H1 (cell line): ENCODE measurements at regions not wholly inside any gene's neighbourhood (a gene's known extent, or its start where the extent isn't known, plus 50 kb on each side); places are given as distances from the start of the nearest gene placed in this dataset.

ENCODE experiments used
- POU5F1 ChIP-seq: IDR thresholded peaks from 2 replicates; pipeline ENCODE4 v1.6.1; 2011; ENCODE audit warnings: low read depth, mild to moderate bottlenecking, low read length, moderate library complexity
- RBBP5 ChIP-seq: IDR thresholded peaks from 2 replicates; pipeline ENCODE4 v1.7.1; 2012; ENCODE audit warnings: low read depth, mild to moderate bottlenecking, inconsistent platforms, low read length, moderate library complexity, borderline replicate concordance

DNA sequence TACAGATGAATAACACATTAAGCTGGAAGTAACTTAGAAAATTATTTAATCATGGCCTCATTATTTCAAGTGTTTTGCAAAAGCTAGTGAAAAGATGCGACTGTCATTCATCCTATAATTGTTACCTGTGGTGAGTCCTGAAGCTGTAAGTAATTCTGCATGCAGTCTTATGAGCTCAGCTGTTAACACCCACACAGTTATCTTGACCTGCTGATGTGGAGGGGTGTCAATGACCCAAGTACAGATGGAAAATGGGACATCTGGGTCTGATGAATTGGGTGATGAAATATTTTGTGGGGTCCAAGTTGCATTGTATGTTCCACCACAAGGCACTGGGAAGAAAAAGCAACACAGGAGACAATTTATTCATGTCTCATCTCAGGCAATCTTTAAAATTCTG, 68.9 kb downstream of the OR13A1 start (continued):
- TF ChIP-seq RBBP5 (no peak), POU5F1 (no peak)
